SK-N-SH (cell line): ENCODE measurements at regions not wholly inside any gene's neighbourhood (a gene's known extent, or its start where the extent isn't known, plus 50 kb on each side); places are given as distances from the start of the nearest gene placed in this dataset.
A peak's percentile ranks its signal among the peaks of the same experiment; 100 is the strongest.

Experiments used
- CTCF ChIA-PET: fragments of 300-600, 350-600 bp; formaldehyde crosslinking; extraction: SDS; loops from one replicate; lab custom pipeline; 2021; lab: Yijun Ruan, JAX
- POLR2A ChIA-PET: fragments of 350-600 bp; sonication (Branson Sonifier 250); formaldehyde crosslinking; extraction: SDS; loops from one replicate; lab custom pipeline; 2020; ENCODE audit warnings: antibody characterized with exemption, inconsistent platforms; lab: Yijun Ruan, JAX
- DNase-seq: peaks from one replicate; pipeline ENCODE4 v3.0.0; 2012
- H2AFZ ChIP-seq: fragments of 200-600 bp; sonication (generic); 2 replicates; pipeline ENCODE4 v1.8.1; 2016; ENCODE audit warnings: antibody characterized with exemption, mild to moderate bottlenecking, low read depth
- H3F3A ChIP-seq: fragments of 200-600 bp; sonication (generic); replicated peaks from 2 replicates; pipeline ENCODE3; 2016; ENCODE audit warnings: antibody characterized with exemption, mild to moderate bottlenecking; ENCODE audit not compliant: insufficient read depth
- H3K27ac ChIP-seq, 2 experiments: fragments of 200-500 bp in 1 of 2; fragments of 200-600 bp in 1 of 2; sonication (Bioruptor generic) in 1 of 2; sonication (generic), shearing (Covaris generic) in 1 of 2; 2 replicates each; pipeline versions ENCODE4 v1.5.1 to v1.6.1; 2014 to 2016; ENCODE audit warnings: low read depth in 2 of 2, inconsistent platforms in 1 of 2, low read length in 1 of 2, mild to moderate bottlenecking in 1 of 2, mixed read lengths in 1 of 2
- H3K27me3 ChIP-seq: fragments of 200-600 bp; sonication (generic), shearing (Covaris generic); 2 replicates; pipeline ENCODE4 v1.6.1; 2016; ENCODE audit warnings: mixed run types; ENCODE audit not compliant: insufficient read depth
- H3K36me3 ChIP-seq, 2 experiments: fragments of 200-500 bp in 1 of 2; fragments of 200-600 bp in 1 of 2; sonication (Bioruptor generic) in 1 of 2; sonication (generic) in 1 of 2; replicated peaks in 1 of 2; 2 replicates each; pipeline versions ENCODE3 to v1.5.1; 2014 to 2016; ENCODE audit warnings: low read length in 1 of 2, mild to moderate bottlenecking in 1 of 2; ENCODE audit not compliant: insufficient read depth in 2 of 2, control insufficient read depth in 1 of 2
- H3K4me1 ChIP-seq, 2 experiments: fragments of 200-500 bp in 1 of 2; fragments of 200-600 bp in 1 of 2; sonication (Bioruptor generic) in 1 of 2; sonication (generic), shearing (Covaris generic) in 1 of 2; 2 replicates each; pipeline versions ENCODE4 v1.5.1 to v1.6.1; 2014 to 2016; ENCODE audit warnings: low read depth in 1 of 2, low read length in 1 of 2, mixed run types in 1 of 2; ENCODE audit not compliant: insufficient read depth in 2 of 2, control insufficient read depth in 1 of 2
- H3K4me2 ChIP-seq: fragments of 200-600 bp; sonication (generic), shearing (Covaris generic); 2 replicates; pipeline ENCODE4 v1.6.1; 2017; ENCODE audit warnings: mixed run types
- H3K4me3 ChIP-seq, 2 experiments: fragments of 200-500 bp in 1 of 2; fragments of 200-600 bp in 1 of 2; sonication (Bioruptor generic) in 1 of 2; sonication (generic), shearing (Covaris generic) in 1 of 2; 2 replicates each; pipeline versions ENCODE4 v1.5.1 to v1.8.1; 2014 to 2016; ENCODE audit warnings: low read depth in 2 of 2, inconsistent platforms in 1 of 2, low read length in 1 of 2, mild to moderate bottlenecking in 1 of 2, mixed read lengths in 1 of 2, moderate library complexity in 1 of 2
- H3K79me2 ChIP-seq: fragments of 200-600 bp; sonication (generic); 2 replicates; pipeline ENCODE4 v1.8.1; 2017; ENCODE audit warnings: mild to moderate bottlenecking; ENCODE audit not compliant: insufficient read depth
- H3K9ac ChIP-seq: fragments of 200-600 bp; sonication (generic); 2 replicates; pipeline ENCODE4 v1.6.1; 2017; ENCODE audit warnings: mixed run types
- H3K9me2 ChIP-seq: fragments of 200-600 bp; sonication (generic); 2 replicates; pipeline ENCODE4 v1.6.1; 2017; ENCODE audit warnings: mixed run types
- H3K9me3 ChIP-seq: fragments of 200-600 bp; sonication (generic); 2 replicates; pipeline ENCODE4 v1.6.1; 2017; ENCODE audit warnings: mixed run types, mild to moderate bottlenecking, moderate library complexity
- H4K20me1 ChIP-seq: fragments of 200-600 bp; sonication (generic); 2 replicates; pipeline ENCODE4 v1.6.1; 2017; ENCODE audit warnings: mild to moderate bottlenecking, mixed run types; ENCODE audit not compliant: insufficient read depth
- REST ChIP-seq: IDR thresholded peaks from 2 replicates; pipeline ENCODE4 v1.6.1; 2012; ENCODE audit warnings: mild to moderate bottlenecking, low read depth, low read length, moderate library complexity
- SMC3 ChIP-seq: IDR thresholded peaks from 2 replicates; pipeline ENCODE4 v1.6.1; 2012; ENCODE audit warnings: low read depth, low read length, improper control_type of control experiment
- TCF12 ChIP-seq: IDR thresholded peaks from 2 replicates; pipeline ENCODE4 v1.4.0; 2012
- WGBS: methylation state at CpG from one replicate; pipeline ENCODE4 v1.1.6; 2017; ENCODE audit warnings: low lambda C conversion rate; 5-methylcytosine and 5-hydroxymethylcytosine counted together

GRCh38 chr22:49298834-49299750, 528.6 kb downstream of the BRD1 start:
- no peak overlapping the region for H3K4me2 ChIP-seq
- no peaks in the 10 kb centered on the region for H3K9me2 ChIP-seq
- no peak overlapping the region for H3K9ac ChIP-seq
- no peaks in the 10 kb centered on the region for H3K79me2 ChIP-seq
- TF ChIP-seq TCF12 (no peak), REST (no peak)
- 42% methylated on average over 26 of the region's 34 CpGs for WGBS
- H3K4me1 ChIP-seq = peaks cover 0 to 9% of the 10 kb centered on the region in 2 experiments; a peak in 1 of 4 replicates
- DNase-seq = no peak
- no peaks in the 10 kb centered on the region for H4K20me1 ChIP-seq
- no peaks in the 10 kb centered on the region for H3K9me3 ChIP-seq
- CTCF ChIA-PET = interaction anchor here (0.9 to 1.5 kb wide), 2 partner anchors 149 to 355 kb away, joined by 3 to 4 read pairs; no protein-coding TSS in a partner anchor
- H3F3A ChIP-seq = no peaks in the 10 kb centered on the region
- no peak overlapping the region for H3K27ac ChIP-seq
- no peaks in the 10 kb centered on the region; the same call in 1 of the 2 replicates for H3K27me3 ChIP-seq
- H3K4me3 ChIP-seq = no peak overlapping the region
- no peak overlapping the region for H2AFZ ChIP-seq
- no peaks in the 10 kb centered on the region for H3K36me3 ChIP-seq
- POLR2A ChIA-PET = no interaction called here

- no peaks in the 10 kb centered on the region for H4K20me1 ChIP-seq
- no peak overlapping the region for H3K4me3 ChIP-seq
- TF ChIP-seq SMC3 = no peak
- TF ChIP-seq, all 33 proteins: peak for 0
- Histone ChIP-seq H2AFZ (no peak overlapping the region), H3F3A (no peaks in the 10 kb centered on the region), H3K36me3 (no peaks in the 10 kb centered on the region), H3K27ac (no peak overlapping the region), H3K9ac (no peak overlapping the region), H3K79me2 (no peaks in the 10 kb centered on the region), H3K9me3 (no peaks in the 10 kb centered on the region), H3K27me3 (no peaks in the 10 kb centered on the region; the same call in 1 of the 2 replicates), H3K9me2 (no peaks in the 10 kb centered on the region), H3K4me1 (no peaks in the 10 kb centered on the region; a peak in 1 of 4 replicates), H3K4me2 (no peak overlapping the region)
- ChIA-PET POLR2A (no interaction called here), CTCF (interaction anchor here (0.9 to 3.8 kb wide), 6 partner anchors 7 to 721 kb away, joined by 3 to 25 read pairs (median 4); no protein-coding TSS in a partner anchor)
- DNase-seq = peak; percentile 7
- 49% methylated on average over 31 of the region's 39 CpGs for WGBS
These were observed 529.6 kb downstream of the BRD1 start for GRCh38 chr22:49297871-49298721.
